ENCODE measurements at regions not wholly inside any gene's neighbourhood (a gene's known extent, or its start where the extent isn't known, plus 50 kb on each side); places are given as distances from the start of the nearest gene placed in this dataset.

GRCh38 chr10:108439397-108439796 lies 1274.9 kb upstream of the SORCS1 start (continued):
- TF ChIP-seq ETS1 (IDR thresholded peaks at IDR 0.05) (no peak), CREB1 (CRISPR knock-in tag; IDR thresholded peaks at IDR 0.05; ENCODE audit: low read depth) (no peak), JUNB (IDR thresholded peaks at IDR 0.05; ENCODE audit: unreplicated experiment) (no peak), CTCF (conservative IDR thresholded peaks at IDR 0.05; ENCODE audit: low read depth in 2 of 2) (peak in 1 of 2 experiments; percentile 13; a peak in 1 of 4 replicates), ZNF114 (CRISPR knock-in tag; IDR thresholded peaks at IDR 0.05) (no peak)

- H3K4me2 ChIP-seq: no peak overlapping the region
- H3K4me3 ChIP-seq: no peak overlapping the region
- no peaks in the 10 kb centered on the region for H3K79me2 ChIP-seq (replicated peaks; ENCODE audit: insufficient read depth)
- no peaks in the 10 kb centered on the region for H3K4me1 Mint-ChIP-seq
- no peak overlapping the region for H2AFZ ChIP-seq
- H3K27ac Mint-ChIP-seq: no peak overlapping the region
- no peaks in the 10 kb centered on the region for H3K27me3 ChIP-seq (ENCODE audit: insufficient read depth)
- H3K27me3 Mint-ChIP-seq (ENCODE audit: insufficient read depth, low read depth, poor library complexity): no peaks in the 10 kb centered on the region
- H3K27ac ChIP-seq (ENCODE audit: low read depth): no peak overlapping the region
- H3K9me2 ChIP-seq (ENCODE audit: insufficient read depth): 0 out of 2 replicates have a peak, but pooled peaks cover 3% of the 10 kb centered on the region
- no peak for ATAC-seq
- no peaks in the 10 kb centered on the region for H3K4me1 ChIP-seq (ENCODE audit: insufficient read depth)
- DNase-seq (ENCODE audit: low spot score): no peak
- no peaks in the 10 kb centered on the region for H3F3A ChIP-seq (replicated peaks; ENCODE audit: low read depth)
- H4K20me1 ChIP-seq (replicated peaks; ENCODE audit: insufficient read depth): no peaks in the 10 kb centered on the region
- H3K36me3 ChIP-seq (ENCODE audit: insufficient read depth): no peaks in the 10 kb centered on the region
- no peaks in the 10 kb centered on the region for H3K36me3 Mint-ChIP-seq (ENCODE audit: low read depth)
- H3K9me3 Mint-ChIP-seq: no peaks in the 10 kb centered on the region
- H3K4me3 Mint-ChIP-seq: no peak overlapping the region
- no peak for TF ChIP-seq ZNF331 (CRISPR knock-in tag; IDR thresholded peaks at IDR 0.05; ENCODE audit: low read depth)
- no peak for TF ChIP-seq POLR2AphosphoS5 (IDR thresholded peaks at IDR 0.05; ENCODE audit: low read depth)
- no peak for TF ChIP-seq CTCF (conservative IDR thresholded peaks at IDR 0.05; ENCODE audit: low read depth in 2 of 2)
- TF ChIP-seq STAT1 (IDR thresholded peaks at IDR 0.05; ENCODE audit: unreplicated experiment): no peak
- TF ChIP-seq ZNF114 (CRISPR knock-in tag; IDR thresholded peaks at IDR 0.05): no peak
- TF ChIP-seq ETS1 (IDR thresholded peaks at IDR 0.05): no peak
- TF ChIP-seq ZNF462 (CRISPR knock-in tag; IDR thresholded peaks at IDR 0.05): no peak
- no peak for TF ChIP-seq JUNB (IDR thresholded peaks at IDR 0.05; ENCODE audit: unreplicated experiment)
- no peak for TF ChIP-seq NANOG (IDR thresholded peaks at IDR 0.05; ENCODE audit: borderline replicate concordance)
- TF ChIP-seq CREB1 (CRISPR knock-in tag; IDR thresholded peaks at IDR 0.05; ENCODE audit: low read depth): no peak
These were observed 1271.6 kb upstream of the SORCS1 start for GRCh38 chr10:108436096-108436495.

All from GM23338 (cell line).